ENCODE measurements at regions not wholly inside any gene's neighbourhood (a gene's known extent, or its start where the extent isn't known, plus 50 kb on each side); places are given as distances from the start of the nearest gene placed in this dataset.

GRCh38 chrX:120740072-120740471, 110.2 kb upstream of the C1GALT1C1 start:
- TF ChIP-seq CTCF (conservative IDR thresholded peaks at IDR 0.05) (no peak), ZFX (IDR thresholded peaks at IDR 0.05) (no peak)
